HepG2 (cell line): ENCODE measurements at regions not wholly inside any gene's neighbourhood (a gene's known extent, or its start where the extent isn't known, plus 50 kb on each side); places are given as distances from the start of the nearest gene placed in this dataset.

Experiments used
- ATAC-seq: fragments of 200-7000 bp; cut with Tn5 transposase; 3 replicates; pipeline ENCODE4 v1.9.1; 2020; ENCODE audit warnings: mild to moderate bottlenecking, moderate library complexity
- BruUV-seq: library from RNA; stranded (reverse); fragments of 400-500 nt; replicated peaks from 2 replicates; lab custom pipeline; 2021; lab: Mats Ljungman, UMichigan
- CTCF ChIA-PET: fragments of 300-600 bp; formaldehyde crosslinking; extraction: SDS; loops from one replicate; lab custom pipeline; 2021; ENCODE audit warnings: low total read pairs, inconsistent platforms, low intra/inter-chr PET ratio; lab: Yijun Ruan, JAX
- POLR2A ChIA-PET: fragments of 350-600 bp; sonication (Branson Sonifier 250); formaldehyde crosslinking; loops from one replicate; lab custom pipeline; 2020; ENCODE audit warnings: antibody characterized with exemption, inconsistent platforms; lab: Yijun Ruan, JAX
- DNase-seq: peaks from one replicate; pipeline ENCODE4 v3.0.0-alpha.2; 2015; ENCODE audit warnings: low spot score
- FAIRE-seq: peaks from 3 replicates; lab custom pipeline; 2011; peaks lifted over from hg19 to GRCh38; lab: Jason Lieb, UNC
- H2AFZ ChIP-seq: one replicate; pipeline ENCODE4 v1.6.1; 2011; ENCODE audit warnings: low read length, inconsistent platforms
- H3K27ac ChIP-seq: fragments of 300-600 bp; 3 replicates; pipeline ENCODE4 v1.8.0; 2011; ENCODE audit warnings: mixed run types, mild to moderate bottlenecking, mixed read lengths, low read length, inconsistent platforms; ENCODE audit not compliant: insufficient read depth; ENCODE audit errors: extremely low read length
- H3K27me3 ChIP-seq, 2 experiments: fragments of 200-600 bp in 1 of 2; 2 replicates in 1 of 2; 3 replicates in 1 of 2; pipeline versions ENCODE4 v1.6.0 to v1.8.0; 2011; ENCODE audit warnings: low read length in 2 of 2, mild to moderate bottlenecking in 2 of 2, moderate library complexity in 2 of 2, inconsistent platforms in 1 of 2; ENCODE audit not compliant: insufficient read depth in 2 of 2, control insufficient read depth in 1 of 2
- H3K36me3 ChIP-seq, 2 experiments: fragments of 200-600 bp in 1 of 2; replicated peaks in 1 of 2; 2 replicates in 1 of 2; 3 replicates in 1 of 2; pipeline versions ENCODE4 v1.5.1 to v1.8.0; 2011; ENCODE audit warnings: low read length in 2 of 2, inconsistent platforms in 1 of 2; ENCODE audit not compliant: insufficient read depth in 2 of 2, control insufficient read depth in 1 of 2
- H3K4me1 ChIP-seq: 2 replicates; pipeline ENCODE4 v1.5.1; 2012; ENCODE audit warnings: low read length, inconsistent platforms; ENCODE audit not compliant: insufficient read depth
- H3K4me2 ChIP-seq: 2 replicates; pipeline ENCODE4 v1.6.0; 2011; ENCODE audit warnings: low read depth, low read length, inconsistent platforms
- H3K4me3 ChIP-seq, 3 experiments: fragments of 200-600 bp in 1 of 3; sonication (generic), shearing (Covaris generic) in 1 of 3; replicated peaks in 1 of 3; 2 replicates each; pipeline ENCODE4 v1.5.1; 2011 to 2016; ENCODE audit warnings: low read length in 3 of 3, inconsistent platforms in 2 of 3, low read depth in 2 of 3, mild to moderate bottlenecking in 2 of 3, control low read depth in 1 of 3, mixed read lengths in 1 of 3; ENCODE audit not compliant: insufficient read depth in 1 of 3
- H3K79me2 ChIP-seq: one replicate; pipeline ENCODE4 v1.6.1; 2011; ENCODE audit warnings: low read length, inconsistent platforms; ENCODE audit not compliant: insufficient read depth
- H3K9ac ChIP-seq: 2 replicates; pipeline ENCODE4 v1.6.0; 2011; ENCODE audit warnings: mild to moderate bottlenecking, low read depth, low read length, inconsistent platforms; ENCODE audit not compliant: insufficient read depth
- H3K9me3 ChIP-seq: 2 replicates; pipeline ENCODE4 v1.5.1; 2012; ENCODE audit warnings: mild to moderate bottlenecking, low read length
- H4K20me1 ChIP-seq: 2 replicates; pipeline ENCODE4 v1.6.0; 2011; ENCODE audit warnings: inconsistent platforms, mild to moderate bottlenecking, low read length, moderate library complexity; ENCODE audit not compliant: insufficient read depth
- ATF7-NPFF ChIP-seq: sonication (generic); formaldehyde crosslinking; IDR thresholded peaks from 2 replicates; pipeline ENCODE4 v1.8.1; 2023; ENCODE audit warnings: mild to moderate bottlenecking, low read depth, missing genetic modification reagents, moderate library complexity
- CEBPB ChIP-seq: IDR thresholded peaks from 2 replicates; pipeline ENCODE4 v1.6.1; 2011; ENCODE audit warnings: low read depth, low read length, improper control_type of control experiment, borderline replicate concordance
- NCOA1 ChIP-seq: sonication (generic); formaldehyde crosslinking; IDR thresholded peaks from 2 replicates; pipeline ENCODE4 v1.9.0; 2021; ENCODE audit warnings: missing genetic modification reagents
- RARA ChIP-seq: IDR thresholded peaks from 2 replicates; pipeline ENCODE4 v1.6.1; 2016; ENCODE audit warnings: missing genetic modification reagents, missing compliant biosample characterization
- ZNF263 ChIP-seq: sonication (generic); formaldehyde crosslinking; IDR thresholded peaks from 2 replicates; pipeline ENCODE4 v1.4.0; 2020; ENCODE audit warnings: missing genetic modification reagents
- ZNF343 ChIP-seq: sonication (generic); formaldehyde crosslinking; IDR thresholded peaks from 2 replicates; pipeline ENCODE4 v1.4.0; 2020; ENCODE audit warnings: mild to moderate bottlenecking, missing genetic modification reagents
- ZNF354B ChIP-seq: sonication (generic); formaldehyde crosslinking; IDR thresholded peaks from 2 replicates; pipeline ENCODE4 v1.8.0; 2022; ENCODE audit warnings: mild to moderate bottlenecking, missing genetic modification reagents
- ZSCAN21 ChIP-seq: sonication (generic); formaldehyde crosslinking; IDR thresholded peaks from 2 replicates; pipeline ENCODE4 v1.8.0; 2022; ENCODE audit warnings: mild to moderate bottlenecking, missing genetic modification reagents, moderate library complexity, borderline replicate concordance
- WGBS: methylation state at CpG from one replicate; pipeline ENCODE4 v1.1.6; 2017; ENCODE audit warnings: low lambda C conversion rate; 5-methylcytosine and 5-hydroxymethylcytosine counted together
- in situ Hi-C: cut with HindIII; loops from 2 replicates; pipeline ENCODE4 v1.10.0; 2017; ENCODE audit warnings: low pct_unique_long_range_greater_than_20kb; ENCODE audit not compliant: extremely low pct_ligation_motif_present
- intact Hi-C: fragments of 100-400 bp; cut with micrococcal nuclease; formaldehyde crosslinking; loops from one replicate; pipeline ENCODE4 v1.10.0; 2022; ENCODE audit not compliant: unreplicated experiment
- TF ChIP-seq, protein P1 (sequence below): sonication (generic); formaldehyde crosslinking; IDR thresholded peaks from 2 replicates; pipeline ENCODE4 v1.4.0; 2020; ENCODE audit warnings: missing genetic modification reagents
- TF ChIP-seq, protein P2 (sequence below), 2 experiments: fragments of 450-650 bp in 1 of 2; sonication (generic) in 1 of 2; formaldehyde crosslinking; IDR thresholded peaks; 2 replicates each; pipeline versions ENCODE4 v1.5.0 to v1.8.0; 2020 to 2022; ENCODE audit warnings: mild to moderate bottlenecking in 1 of 2, missing genetic modification reagents in 1 of 2
- TF ChIP-seq, protein P3 (sequence below): IDR thresholded peaks from 2 replicates; pipeline ENCODE4 v1.6.1; 2012; ENCODE audit warnings: low read length, improper control_type of control experiment
- TF ChIP-seq, protein P4 (sequence below): sonication (generic); formaldehyde crosslinking; IDR thresholded peaks from 2 replicates; pipeline ENCODE4 v1.4.0; 2020; ENCODE audit warnings: missing genetic modification reagents
- TF ChIP-seq, protein P5 (sequence below): IDR thresholded peaks from 2 replicates; pipeline ENCODE4 v1.6.1; 2016; ENCODE audit warnings: missing compliant biosample characterization, missing genetic modification reagents, borderline replicate concordance

DNA sequence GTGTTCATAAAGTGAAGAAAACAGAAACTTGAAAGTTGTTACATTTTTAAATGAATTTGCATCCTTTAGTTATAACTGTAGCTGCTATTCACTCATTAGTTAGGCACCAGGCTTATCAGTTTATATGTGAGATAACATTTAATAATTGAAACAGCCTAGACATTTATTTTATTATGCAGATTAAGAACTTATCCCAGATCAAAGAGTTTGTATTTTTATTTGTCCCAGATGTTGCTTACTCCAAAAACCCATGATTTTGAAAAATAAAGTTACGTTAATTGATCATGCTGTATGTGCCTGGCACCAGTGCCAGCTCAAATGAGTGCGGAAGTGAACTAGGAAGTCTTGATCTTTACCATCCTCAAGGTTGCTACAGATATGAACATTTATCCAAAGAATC, 172.7 kb upstream of the CARD18 start (continued):
- TF ChIP-seq, protein P1, sequence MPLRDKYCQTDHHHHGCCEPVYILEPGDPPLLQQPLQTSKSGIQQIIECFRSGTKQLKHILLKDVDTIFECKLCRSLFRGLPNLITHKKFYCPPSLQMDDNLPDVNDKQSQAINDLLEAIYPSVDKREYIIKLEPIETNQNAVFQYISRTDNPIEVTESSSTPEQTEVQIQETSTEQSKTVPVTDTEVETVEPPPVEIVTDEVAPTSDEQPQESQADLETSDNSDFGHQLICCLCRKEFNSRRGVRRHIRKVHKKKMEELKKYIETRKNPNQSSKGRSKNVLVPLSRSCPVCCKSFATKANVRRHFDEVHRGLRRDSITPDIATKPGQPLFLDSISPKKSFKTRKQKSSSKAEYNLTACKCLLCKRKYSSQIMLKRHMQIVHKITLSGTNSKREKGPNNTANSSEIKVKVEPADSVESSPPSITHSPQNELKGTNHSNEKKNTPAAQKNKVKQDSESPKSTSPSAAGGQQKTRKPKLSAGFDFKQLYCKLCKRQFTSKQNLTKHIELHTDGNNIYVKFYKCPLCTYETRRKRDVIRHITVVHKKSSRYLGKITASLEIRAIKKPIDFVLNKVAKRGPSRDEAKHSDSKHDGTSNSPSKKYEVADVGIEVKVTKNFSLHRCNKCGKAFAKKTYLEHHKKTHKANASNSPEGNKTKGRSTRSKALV (CRISPR knock-in tag) = no peak
- TF ChIP-seq, protein P2, sequence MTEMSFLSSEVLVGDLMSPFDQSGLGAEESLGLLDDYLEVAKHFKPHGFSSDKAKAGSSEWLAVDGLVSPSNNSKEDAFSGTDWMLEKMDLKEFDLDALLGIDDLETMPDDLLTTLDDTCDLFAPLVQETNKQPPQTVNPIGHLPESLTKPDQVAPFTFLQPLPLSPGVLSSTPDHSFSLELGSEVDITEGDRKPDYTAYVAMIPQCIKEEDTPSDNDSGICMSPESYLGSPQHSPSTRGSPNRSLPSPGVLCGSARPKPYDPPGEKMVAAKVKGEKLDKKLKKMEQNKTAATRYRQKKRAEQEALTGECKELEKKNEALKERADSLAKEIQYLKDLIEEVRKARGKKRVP (CRISPR knock-in tag; IDR thresholded peaks at IDR 0.05) = no peak
- TF ChIP-seq ZNF354B (no peak), ZNF263 (CRISPR knock-in tag) (no peak), NCOA1 (CRISPR knock-in tag) (no peak), CEBPB (no peak)
- TF ChIP-seq, protein P3, sequence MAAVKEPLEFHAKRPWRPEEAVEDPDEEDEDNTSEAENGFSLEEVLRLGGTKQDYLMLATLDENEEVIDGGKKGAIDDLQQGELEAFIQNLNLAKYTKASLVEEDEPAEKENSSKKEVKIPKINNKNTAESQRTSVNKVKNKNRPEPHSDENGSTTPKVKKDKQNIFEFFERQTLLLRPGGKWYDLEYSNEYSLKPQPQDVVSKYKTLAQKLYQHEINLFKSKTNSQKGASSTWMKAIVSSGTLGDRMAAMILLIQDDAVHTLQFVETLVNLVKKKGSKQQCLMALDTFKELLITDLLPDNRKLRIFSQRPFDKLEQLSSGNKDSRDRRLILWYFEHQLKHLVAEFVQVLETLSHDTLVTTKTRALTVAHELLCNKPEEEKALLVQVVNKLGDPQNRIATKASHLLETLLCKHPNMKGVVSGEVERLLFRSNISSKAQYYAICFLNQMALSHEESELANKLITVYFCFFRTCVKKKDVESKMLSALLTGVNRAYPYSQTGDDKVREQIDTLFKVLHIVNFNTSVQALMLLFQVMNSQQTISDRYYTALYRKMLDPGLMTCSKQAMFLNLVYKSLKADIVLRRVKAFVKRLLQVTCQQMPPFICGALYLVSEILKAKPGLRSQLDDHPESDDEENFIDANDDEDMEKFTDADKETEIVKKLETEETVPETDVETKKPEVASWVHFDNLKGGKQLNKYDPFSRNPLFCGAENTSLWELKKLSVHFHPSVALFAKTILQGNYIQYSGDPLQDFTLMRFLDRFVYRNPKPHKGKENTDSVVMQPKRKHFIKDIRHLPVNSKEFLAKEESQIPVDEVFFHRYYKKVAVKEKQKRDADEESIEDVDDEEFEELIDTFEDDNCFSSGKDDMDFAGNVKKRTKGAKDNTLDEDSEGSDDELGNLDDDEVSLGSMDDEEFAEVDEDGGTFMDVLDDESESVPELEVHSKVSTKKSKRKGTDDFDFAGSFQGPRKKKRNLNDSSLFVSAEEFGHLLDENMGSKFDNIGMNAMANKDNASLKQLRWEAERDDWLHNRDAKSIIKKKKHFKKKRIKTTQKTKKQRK = no peak
- TF ChIP-seq, all 625 proteins: peak for 0

DNA sequence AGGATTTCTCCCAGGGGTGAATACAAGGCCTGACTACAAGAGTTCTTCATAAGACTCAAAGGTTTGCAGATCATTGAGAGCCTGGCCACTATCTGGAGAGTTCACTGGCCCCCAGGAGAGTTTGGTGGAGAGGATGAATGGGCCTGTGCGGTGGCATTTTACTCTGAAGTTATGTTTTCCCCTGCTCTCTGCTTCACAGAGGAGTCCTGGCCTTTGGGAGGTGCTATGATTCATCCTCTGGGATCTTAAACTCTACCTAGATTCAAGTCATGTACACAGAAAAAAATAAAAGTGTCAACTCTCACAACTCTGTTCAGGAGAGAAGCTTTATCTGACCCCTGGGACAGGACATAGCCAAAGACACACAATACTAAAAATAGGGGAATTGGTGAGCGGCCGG, 159.1 kb upstream of the CARD18 start:
- no peaks in the 10 kb centered on the region for H3K36me3 ChIP-seq
- in situ Hi-C loops (no loop called here), intact Hi-C loops (no loop called here)
- no TSS peak for BruUV-seq
- 63% methylated on average over 3 of the region's 3 CpGs for WGBS
- no peak for FAIRE-seq
- no peaks in the 10 kb centered on the region; a peak in 1 of 5 replicates for H3K27me3 ChIP-seq
- H3K4me1 ChIP-seq = no peaks in the 10 kb centered on the region
- ChIA-PET CTCF (no interaction called here), POLR2A (no interaction called here)
- H3K79me2 ChIP-seq = no peaks in the 10 kb centered on the region
- no peak overlapping the region for H3K9ac ChIP-seq
- no peak for ATAC-seq
- DNase-seq = no peak
- no peak overlapping the region for H2AFZ ChIP-seq
- H3K27ac ChIP-seq = no peak overlapping the region
- no peaks in the 10 kb centered on the region for H4K20me1 ChIP-seq
- H3K4me3 ChIP-seq = no peak overlapping the region
- no peaks in the 10 kb centered on the region for H3K9me3 ChIP-seq
- H3K4me2 ChIP-seq = no peak overlapping the region
- TF ChIP-seq, protein P4, sequence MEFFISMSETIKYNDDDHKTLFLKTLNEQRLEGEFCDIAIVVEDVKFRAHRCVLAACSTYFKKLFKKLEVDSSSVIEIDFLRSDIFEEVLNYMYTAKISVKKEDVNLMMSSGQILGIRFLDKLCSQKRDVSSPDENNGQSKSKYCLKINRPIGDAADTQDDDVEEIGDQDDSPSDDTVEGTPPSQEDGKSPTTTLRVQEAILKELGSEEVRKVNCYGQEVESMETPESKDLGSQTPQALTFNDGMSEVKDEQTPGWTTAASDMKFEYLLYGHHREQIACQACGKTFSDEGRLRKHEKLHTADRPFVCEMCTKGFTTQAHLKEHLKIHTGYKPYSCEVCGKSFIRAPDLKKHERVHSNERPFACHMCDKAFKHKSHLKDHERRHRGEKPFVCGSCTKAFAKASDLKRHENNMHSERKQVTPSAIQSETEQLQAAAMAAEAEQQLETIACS (CRISPR knock-in tag) = no peak
- no peak for TF ChIP-seq RARA (CRISPR knock-in tag)
- TF ChIP-seq ZNF343 = no peak
- TF ChIP-seq ATF7-NPFF (CRISPR knock-in tag) = no peak
- no peak for TF ChIP-seq ZSCAN21 (CRISPR knock-in tag)
- TF ChIP-seq, protein P5, sequence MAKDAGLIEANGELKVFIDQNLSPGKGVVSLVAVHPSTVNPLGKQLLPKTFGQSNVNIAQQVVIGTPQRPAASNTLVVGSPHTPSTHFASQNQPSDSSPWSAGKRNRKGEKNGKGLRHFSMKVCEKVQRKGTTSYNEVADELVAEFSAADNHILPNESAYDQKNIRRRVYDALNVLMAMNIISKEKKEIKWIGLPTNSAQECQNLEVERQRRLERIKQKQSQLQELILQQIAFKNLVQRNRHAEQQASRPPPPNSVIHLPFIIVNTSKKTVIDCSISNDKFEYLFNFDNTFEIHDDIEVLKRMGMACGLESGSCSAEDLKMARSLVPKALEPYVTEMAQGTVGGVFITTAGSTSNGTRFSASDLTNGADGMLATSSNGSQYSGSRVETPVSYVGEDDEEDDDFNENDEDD (CRISPR knock-in tag) = no peak
